ENCODE measurements at regions not wholly inside any gene's neighbourhood (a gene's known extent, or its start where the extent isn't known, plus 50 kb on each side); places are given as distances from the start of the nearest gene placed in this dataset.

DNA sequence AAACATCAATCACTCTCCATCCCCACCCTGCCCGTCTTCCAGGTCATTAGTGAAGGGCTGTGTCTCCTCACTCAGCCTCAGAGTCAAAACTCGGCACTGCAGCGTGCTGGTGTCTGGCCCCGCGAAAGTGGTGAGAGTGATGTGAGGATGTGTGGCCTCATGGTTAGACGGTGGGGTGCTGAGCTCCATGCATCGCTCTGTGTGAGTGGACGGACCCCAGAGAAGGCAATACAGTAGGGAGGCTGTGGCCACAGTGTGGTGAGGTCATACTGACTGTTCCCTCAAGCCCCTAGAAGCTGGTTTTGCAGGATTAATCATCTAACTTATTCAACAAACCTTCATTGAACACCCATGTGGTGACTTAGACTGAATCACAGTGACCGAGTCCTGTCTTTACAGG is 329.9 kb upstream of the AJAP1 start:
- DNase-seq (ENCODE audit: low spot score): no peak
- no peak for TF ChIP-seq CTCF (IDR thresholded peaks at IDR 0.05)
- Histone ChIP-seq H3K9me3 (no peaks in the 10 kb centered on the region), H3K36me3 (no peaks in the 10 kb centered on the region), H3K4me3 (no peak overlapping the region), H3K4me1 (peaks cover 0 to 4% of the 10 kb centered on the region in 2 donors), H3K27ac (no peak overlapping the region), H3K27me3 (no peaks in the 10 kb centered on the region)

- Histone ChIP-seq H3K4me1 (peaks cover 0 to 4% of the 10 kb centered on the region in 2 donors), H3K27ac (no peak overlapping the region), H3K9me3 (no peaks in the 10 kb centered on the region), H3K36me3 (no peaks in the 10 kb centered on the region), H3K27me3 (no peaks in the 10 kb centered on the region), H3K4me3 (no peak overlapping the region)
- no peak for DNase-seq (ENCODE audit: low spot score)
- TF ChIP-seq CTCF (IDR thresholded peaks at IDR 0.05): no peak
These were observed 327.3 kb upstream of the AJAP1 start for GRCh38 chr1:4327142-4327541.

GRCh38 chr1:4328402-4329071 is 325.9 kb upstream of the AJAP1 start:
- no peaks in the 10 kb centered on the region for H3K27me3 ChIP-seq
- H3K4me1 ChIP-seq: no peaks in the 10 kb centered on the region
- H3K36me3 ChIP-seq: no peaks in the 10 kb centered on the region
- H3K4me3 ChIP-seq: no peak overlapping the region
- no peak for DNase-seq (ENCODE audit: low spot score)
- no peak for TF ChIP-seq CTCF (IDR thresholded peaks at IDR 0.05)
- H3K9me3 ChIP-seq: no peaks in the 10 kb centered on the region
- H3K27ac ChIP-seq: no peak overlapping the region

- no peaks in the 10 kb centered on the region for H3K27me3 ChIP-seq
- no peaks in the 10 kb centered on the region for H3K9me3 ChIP-seq
- no peak overlapping the region for H3K4me3 ChIP-seq
- H3K36me3 ChIP-seq: no peaks in the 10 kb centered on the region
- no peak for TF ChIP-seq CTCF (IDR thresholded peaks at IDR 0.05)
- DNase-seq (ENCODE audit: low spot score): no peak
- no peak overlapping the region for H3K27ac ChIP-seq
- no peaks in the 10 kb centered on the region for H3K4me1 ChIP-seq
These were observed 323.3 kb upstream of the AJAP1 start for GRCh38 chr1:4330805-4331766.

DNA sequence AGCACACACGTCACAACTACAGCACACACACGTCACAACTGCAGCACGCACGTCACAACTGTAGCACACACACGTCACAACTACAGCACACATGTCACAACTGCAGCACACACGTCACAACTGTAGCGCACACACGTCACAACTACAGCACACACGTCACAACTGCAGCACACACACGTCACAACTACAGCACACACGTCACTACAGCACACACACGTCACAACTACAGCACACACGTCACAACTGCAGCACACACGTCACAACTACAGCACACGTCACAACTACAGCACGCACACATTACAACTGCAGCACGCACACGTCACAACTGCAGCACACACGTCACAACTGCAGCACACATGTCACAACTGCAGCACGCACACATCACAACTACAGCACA is 322.6 kb upstream of the AJAP1 start:
- Histone ChIP-seq H3K27me3 (no peaks in the 10 kb centered on the region), H3K4me3 (no peak overlapping the region), H3K27ac (no peak overlapping the region), H3K4me1 (no peaks in the 10 kb centered on the region), H3K36me3 (no peaks in the 10 kb centered on the region), H3K9me3 (no peaks in the 10 kb centered on the region)
- no peak for TF ChIP-seq CTCF (IDR thresholded peaks at IDR 0.05)
- DNase-seq (ENCODE audit: low spot score): no peak
